HCT116 (cell line): ENCODE measurements at regions not wholly inside any gene's neighbourhood (a gene's known extent, or its start where the extent isn't known, plus 50 kb on each side); places are given as distances from the start of the nearest gene placed in this dataset.

Experiments
- ATF3 ChIP-seq: IDR thresholded peaks from 2 replicates; pipeline ENCODE4 v1.6.1; 2012
- CTCF ChIP-seq, 3 experiments: fragments of 200-600 bp in 1 of 3; sonication (generic) in 1 of 3; IDR thresholded peaks in 2 of 3; conservative IDR thresholded peaks in 1 of 3; 2 replicates each; pipeline ENCODE4 v1.5.1; 2012 to 2017; ENCODE audit warnings: low read depth in 2 of 3, low read length in 2 of 3, antibody characterized with exemption in 1 of 3, borderline replicate concordance in 1 of 3, control low read depth in 1 of 3, mild to moderate bottlenecking in 1 of 3, mixed read lengths in 1 of 3, mixed run types in 1 of 3, moderate library complexity in 1 of 3; ENCODE audit not compliant: insufficient read depth in 1 of 3
- EZH2 ChIP-seq: fragments of 200-600 bp; sonication (generic); IDR thresholded peaks from 2 replicates; pipeline ENCODE4 v1.6.1; 2017; ENCODE audit warnings: antibody characterized with exemption, mixed run types
- POLR2AphosphoS5 ChIP-seq: IDR thresholded peaks from 2 replicates; pipeline ENCODE4 v1.6.1; 2011; ENCODE audit warnings: mild to moderate bottlenecking, low read depth, low read length, moderate library complexity
- SIN3A ChIP-seq: IDR thresholded peaks from 2 replicates; pipeline ENCODE4 v1.6.1; 2012; ENCODE audit warnings: low read depth
- TF ChIP-seq, protein P1 (sequence below): IDR thresholded peaks from 2 replicates; pipeline ENCODE4 v1.6.1; 2011; ENCODE audit warnings: mild to moderate bottlenecking, low read length, moderate library complexity; ENCODE audit not compliant: insufficient replicate concordance; ENCODE audit errors: extremely low read depth

DNA sequence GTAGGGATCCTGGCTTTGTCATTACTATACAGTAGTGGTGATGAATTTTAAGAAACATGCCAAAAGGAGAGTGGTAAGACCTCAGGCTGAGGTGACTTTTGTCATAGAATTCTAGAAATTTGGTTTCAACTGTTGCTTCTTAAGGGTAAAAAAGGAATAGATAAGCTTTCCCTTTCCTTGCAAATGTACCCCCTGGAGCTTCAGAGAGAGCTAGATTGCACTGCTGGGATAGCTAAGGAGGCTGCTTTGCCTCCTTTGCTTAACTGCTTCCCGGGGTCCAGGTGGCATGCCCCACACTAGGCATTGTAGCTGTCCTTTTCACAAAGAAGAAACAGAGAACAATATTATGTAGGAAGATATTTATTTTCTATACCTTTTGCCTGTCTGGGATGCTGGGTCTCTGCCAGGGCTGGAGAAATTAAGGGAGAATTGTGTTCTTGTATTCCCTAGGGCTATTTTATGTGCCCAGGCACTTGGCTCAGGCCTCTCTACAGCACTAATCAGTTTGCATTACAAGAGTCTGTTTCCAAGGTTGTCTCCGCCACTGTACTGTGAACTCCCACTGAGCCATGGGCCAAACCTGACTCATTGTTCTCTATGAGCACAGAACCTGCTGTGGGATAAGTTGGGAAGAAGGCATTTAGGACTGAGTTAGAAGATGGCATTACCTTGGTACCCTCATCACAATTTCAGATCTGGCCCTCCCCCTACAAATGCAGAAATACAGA lies 460.0 kb downstream of the PDCD6IP start:
- TF ChIP-seq SIN3A (no peak), POLR2AphosphoS5 (no peak), EZH2 (no peak), CTCF (IDR thresholded peaks at IDR 0.05 in 2 of 3, conservative IDR thresholded peaks at IDR 0.05 in 1 of 3; ENCODE audit: borderline replicate concordance in 1 of 3, insufficient read depth in 1 of 3, low read depth in 2 of 3, low read length in 2 of 3) (no peak), ATF3 (no peak)
- TF ChIP-seq, protein P1, sequence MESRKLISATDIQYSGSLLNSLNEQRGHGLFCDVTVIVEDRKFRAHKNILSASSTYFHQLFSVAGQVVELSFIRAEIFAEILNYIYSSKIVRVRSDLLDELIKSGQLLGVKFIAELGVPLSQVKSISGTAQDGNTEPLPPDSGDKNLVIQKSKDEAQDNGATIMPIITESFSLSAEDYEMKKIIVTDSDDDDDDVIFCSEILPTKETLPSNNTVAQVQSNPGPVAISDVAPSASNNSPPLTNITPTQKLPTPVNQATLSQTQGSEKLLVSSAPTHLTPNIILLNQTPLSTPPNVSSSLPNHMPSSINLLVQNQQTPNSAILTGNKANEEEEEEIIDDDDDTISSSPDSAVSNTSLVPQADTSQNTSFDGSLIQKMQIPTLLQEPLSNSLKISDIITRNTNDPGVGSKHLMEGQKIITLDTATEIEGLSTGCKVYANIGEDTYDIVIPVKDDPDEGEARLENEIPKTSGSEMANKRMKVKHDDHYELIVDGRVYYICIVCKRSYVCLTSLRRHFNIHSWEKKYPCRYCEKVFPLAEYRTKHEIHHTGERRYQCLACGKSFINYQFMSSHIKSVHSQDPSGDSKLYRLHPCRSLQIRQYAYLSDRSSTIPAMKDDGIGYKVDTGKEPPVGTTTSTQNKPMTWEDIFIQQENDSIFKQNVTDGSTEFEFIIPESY = no peak
